Hepatic stellate cell (primary cell): ENCODE measurements at regions not wholly inside any gene's neighbourhood (a gene's known extent, or its start where the extent isn't known, plus 50 kb on each side); places are given as distances from the start of the nearest gene placed in this dataset.

Source experiments
- DNase-seq: peaks from one replicate; pipeline ENCODE4 v3.0.0; 2011; ENCODE audit warnings: low spot score

DNA sequence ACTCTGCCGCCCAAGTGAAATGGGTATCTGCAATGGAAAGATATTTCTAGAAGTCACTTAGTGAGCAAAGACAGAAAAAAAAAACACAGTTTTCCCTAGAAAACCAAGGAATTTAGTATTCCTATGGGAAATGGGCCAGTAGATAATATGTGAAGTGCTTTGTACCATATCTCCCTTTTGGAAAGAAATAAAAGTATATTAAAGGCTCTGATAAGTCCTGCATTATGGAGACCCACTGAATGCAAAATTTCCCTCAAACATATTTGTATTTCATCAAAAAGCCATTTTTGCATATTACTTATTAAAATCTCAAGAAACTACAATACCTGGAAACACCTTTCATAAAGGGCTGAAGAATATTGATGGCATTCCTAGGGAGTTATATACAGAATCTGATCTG is 51.6 kb upstream of the DYNLRB2 start:
- DNase-seq: no peak

DNA sequence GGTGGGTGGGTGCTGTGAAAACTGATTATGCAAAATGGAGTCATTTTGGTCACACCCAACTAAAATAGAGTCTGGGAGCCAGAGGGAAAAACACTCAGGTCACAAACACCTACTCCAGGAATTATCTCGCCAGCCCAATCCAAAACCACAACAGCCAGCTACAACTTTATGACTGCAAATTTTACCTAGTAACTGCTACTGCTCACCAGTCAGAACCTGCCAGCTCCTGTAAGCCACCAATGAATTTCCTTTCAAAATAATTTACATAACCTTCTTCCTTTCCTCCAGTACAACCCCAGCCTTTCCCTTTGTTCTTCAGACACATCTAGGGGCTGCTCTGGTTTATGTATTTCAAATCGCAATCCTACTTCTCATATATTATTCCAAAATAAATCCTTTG is 52.6 kb upstream of the DYNLRB2 start:
- DNase-seq: no peak

DNA sequence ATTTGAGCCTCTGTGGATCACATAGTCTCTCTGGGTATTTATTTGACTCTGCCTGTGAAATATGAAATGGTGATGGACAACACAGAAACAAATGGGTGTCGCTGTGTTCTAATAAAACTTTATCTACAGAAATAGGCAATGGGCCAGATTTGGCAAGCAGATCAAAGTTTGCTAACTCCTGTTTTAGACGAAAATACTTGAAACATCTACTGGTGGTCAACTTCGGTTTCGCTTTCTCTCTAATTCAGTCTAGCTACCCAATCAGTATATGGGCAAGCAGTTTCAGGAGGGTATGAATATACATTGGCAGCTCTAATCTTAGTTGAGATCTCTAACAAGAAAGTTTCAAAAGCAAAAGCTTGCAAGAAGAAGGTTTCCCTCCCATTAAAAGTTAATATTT is 60.1 kb upstream of the DYNLRB2 start:
- DNase-seq: no peak

DNA sequence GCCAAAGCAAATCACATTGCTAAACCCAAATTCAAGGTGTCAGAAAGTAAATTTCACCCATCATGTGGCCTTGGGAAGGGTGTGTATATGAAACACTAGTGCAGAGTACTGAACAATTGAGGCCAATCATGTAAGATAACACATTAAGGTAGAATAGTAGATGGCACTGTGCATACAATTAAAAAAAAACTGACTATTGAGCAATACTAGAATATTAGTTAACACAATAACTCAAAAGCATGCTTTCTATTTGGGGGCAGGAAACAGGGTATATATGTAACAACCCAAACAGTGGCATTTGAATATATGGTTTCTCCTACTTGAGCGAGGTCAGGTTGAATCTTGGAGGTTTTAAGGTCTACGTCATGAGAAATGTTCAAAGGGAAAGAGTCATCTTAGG is 63.0 kb upstream of the DYNLRB2 start:
- no peak for DNase-seq

DNA sequence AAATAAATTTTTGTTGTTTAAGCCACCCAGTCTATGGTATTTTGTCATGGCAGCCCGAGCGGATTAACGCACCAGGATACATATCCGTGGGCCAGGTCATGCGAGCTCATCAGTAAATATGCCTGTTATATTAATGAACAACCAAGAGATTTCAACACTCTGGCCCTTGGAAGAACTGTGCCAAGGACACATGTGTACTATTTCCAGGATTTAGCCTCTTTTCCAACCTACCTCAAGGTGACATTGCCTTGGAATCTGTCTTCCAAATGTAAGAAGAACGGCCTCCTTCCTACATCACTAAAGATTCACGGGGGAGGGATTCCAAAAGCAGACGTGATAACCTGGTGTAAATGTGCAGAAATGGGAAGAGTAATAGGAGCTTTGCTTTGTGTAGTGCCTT is 72.8 kb upstream of the DYNLRB2 start:
- DNase-seq: no peak

DNA sequence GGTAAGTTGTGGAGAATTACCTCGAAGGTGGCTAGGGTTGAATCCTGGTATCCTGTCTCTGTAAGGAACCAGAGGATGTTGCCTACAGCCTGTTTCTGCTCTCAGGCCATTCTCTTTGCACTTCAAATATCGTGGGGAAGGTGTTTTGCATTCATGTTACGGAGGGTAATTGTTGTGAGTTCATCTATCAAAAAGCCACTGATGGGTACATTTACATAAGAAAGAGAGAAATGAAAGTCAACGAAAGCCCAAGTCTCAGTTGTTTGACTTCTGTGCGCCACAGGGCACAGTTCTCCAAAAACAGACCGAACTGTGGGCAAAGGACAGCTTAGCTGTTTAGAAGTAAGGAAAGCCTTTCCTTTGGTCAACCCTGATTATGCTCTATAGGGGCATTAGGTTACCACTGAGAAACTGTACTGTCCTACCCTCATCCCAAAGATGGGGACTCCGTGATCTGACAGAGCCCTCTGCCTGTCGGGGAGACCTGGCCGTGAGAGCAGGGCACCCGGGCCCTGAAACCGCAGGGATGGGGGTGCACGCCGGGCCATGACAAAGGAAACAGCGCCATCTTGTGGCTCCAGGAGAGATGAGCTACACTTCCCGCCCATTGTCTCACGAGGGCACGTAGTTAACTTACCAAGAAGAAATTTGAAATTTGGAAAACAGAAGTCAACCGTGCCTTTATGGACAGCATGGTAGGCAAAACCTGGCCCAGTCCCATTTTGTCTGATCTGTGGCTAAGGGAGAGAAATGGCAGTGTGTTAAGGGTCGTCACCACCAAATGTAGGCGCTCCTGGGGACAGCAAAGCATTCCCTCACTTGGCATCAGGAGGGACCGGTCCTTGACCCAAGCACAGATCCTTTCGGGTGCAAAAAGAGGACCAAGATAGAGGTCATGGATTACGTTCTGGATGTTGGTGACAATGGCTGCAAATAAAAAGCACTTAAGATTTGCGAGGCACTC is 74.5 kb upstream of the DYNLRB2 start:
- peak; percentile 57 for DNase-seq

DNA sequence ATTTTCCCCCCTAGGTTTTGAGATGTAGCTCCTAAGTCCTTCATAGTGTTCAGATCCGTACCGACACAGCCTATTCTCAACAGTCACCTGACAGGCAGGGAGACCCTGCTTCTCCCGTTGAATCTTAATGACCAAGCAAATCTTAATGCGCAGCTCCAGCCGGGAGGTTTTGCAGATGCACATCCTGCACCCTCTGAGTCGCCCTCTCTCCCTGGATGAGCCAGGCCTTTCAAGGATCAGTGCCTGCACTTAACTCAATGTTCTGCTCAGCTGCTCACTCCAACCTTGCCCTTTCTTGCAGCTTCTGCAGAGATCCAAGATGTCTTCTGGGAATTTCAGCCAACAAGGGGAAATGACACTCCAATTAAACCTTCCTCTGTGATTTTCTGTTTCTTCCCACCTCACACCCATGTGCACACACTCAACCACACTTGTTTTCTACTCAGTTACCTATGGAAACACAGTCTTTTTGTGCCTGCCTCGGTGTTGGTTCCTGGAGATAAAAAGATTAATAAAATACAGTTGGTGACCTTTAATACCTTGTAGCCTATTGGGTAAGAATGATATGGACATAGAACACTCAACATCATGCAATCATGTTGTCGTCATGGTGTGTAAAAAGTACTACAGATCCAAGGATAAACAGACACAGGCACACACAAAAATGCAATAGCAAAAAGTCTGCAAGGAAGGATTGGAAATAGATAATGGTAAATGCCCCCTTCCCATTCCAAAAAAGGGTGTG is 76.9 kb upstream of the DYNLRB2 start:
- DNase-seq: no peak

DNA sequence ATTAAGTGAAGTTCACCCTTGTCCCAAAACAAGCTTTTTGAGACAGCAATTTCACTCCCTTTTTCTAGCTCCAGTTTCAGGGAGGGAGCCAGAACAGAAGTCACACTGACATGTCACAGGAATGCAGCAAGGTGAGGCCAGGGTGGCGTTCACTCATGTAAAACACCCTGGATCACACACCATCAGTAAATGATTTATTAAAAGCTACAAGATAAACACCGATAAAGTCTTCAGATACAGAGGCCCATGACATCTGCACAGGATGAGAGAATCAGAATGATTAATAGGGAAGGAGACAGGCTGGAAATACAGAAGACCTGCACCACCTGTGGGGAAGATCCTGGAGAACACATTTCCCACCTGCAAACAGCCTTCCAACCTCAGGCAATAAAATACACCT is 77.5 kb upstream of the DYNLRB2 start:
- DNase-seq: no peak

DNA sequence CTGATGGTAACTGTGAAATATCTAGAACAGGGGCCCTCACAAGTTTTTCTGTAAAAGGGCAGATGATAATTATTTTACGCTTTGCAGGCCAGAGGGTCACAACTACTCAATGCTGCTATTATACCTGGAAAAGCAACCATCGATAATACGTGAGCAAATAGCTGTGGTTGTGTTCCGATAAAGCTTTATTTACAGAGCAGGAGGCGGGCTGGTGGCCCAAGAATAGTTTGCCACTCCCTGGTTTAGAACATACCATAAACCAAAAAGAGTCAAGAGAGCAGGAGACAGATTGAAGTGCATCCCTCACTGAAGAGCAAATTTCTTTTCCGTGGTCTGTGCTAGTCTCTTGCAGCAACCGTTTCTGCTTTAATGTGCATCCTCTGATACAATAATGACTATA is 77.9 kb upstream of the DYNLRB2 start:
- no peak for DNase-seq

DNA sequence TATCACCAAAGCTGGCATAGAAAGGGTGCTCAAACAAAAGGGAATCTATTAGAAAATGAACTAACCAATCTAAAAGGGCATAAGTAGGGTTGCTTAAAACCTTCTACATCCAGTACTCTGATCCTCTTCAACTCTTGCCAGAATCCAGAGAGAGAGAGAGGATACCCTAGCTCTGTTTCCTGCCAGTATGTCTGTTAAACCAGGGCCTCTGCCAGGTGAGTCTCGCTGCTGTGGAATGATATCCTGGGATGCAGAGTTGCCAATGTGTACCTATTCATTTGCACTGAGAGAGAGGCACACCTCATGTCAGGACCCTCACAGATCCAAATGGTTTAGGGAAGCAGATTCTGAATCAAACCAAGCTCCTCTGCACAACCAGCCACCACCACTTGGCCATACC is 79.8 kb upstream of the DYNLRB2 start:
- no peak for DNase-seq

DNA sequence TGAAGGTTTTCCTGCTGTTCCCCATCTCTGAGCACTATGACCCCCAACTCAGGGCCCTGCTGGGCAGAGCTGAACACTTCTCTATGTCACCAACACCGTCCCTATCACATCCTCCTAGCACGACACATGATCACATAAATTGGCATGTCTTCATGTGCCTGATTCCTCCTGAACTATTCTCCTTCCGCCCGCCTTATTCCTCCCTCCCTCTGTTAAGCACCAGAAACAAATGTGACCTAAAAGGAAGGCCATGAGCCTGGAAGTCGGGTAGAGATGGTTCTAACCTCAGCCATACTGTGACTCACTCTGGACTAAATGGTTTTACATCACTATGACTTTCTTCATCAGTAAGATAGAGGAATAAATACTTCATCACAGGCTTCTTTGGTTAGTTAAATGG is 80.8 kb upstream of the DYNLRB2 start:
- DNase-seq: no peak

DNA sequence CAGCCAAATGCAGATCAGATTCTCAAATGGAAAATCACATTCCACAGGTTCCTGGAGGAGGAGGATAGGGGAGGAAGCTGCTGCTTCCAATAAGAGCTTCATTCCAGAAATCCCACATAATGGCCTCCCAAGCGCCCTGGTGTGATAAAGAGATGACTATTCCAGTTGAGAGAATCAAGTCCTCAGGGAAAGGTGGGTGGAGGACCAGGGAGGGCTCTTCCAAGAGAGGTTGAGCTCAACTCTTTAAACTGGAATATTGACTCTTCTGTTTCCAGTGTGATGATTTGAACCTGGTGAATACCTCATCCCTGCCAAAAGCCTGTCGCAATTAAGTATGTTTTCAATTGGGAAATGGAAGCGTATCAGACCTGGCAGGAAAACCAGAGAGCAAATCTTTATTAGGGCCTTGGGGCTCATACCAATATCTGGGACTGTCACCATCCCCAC is 81.4 kb upstream of the DYNLRB2 start:
- DNase-seq: no peak

DNA sequence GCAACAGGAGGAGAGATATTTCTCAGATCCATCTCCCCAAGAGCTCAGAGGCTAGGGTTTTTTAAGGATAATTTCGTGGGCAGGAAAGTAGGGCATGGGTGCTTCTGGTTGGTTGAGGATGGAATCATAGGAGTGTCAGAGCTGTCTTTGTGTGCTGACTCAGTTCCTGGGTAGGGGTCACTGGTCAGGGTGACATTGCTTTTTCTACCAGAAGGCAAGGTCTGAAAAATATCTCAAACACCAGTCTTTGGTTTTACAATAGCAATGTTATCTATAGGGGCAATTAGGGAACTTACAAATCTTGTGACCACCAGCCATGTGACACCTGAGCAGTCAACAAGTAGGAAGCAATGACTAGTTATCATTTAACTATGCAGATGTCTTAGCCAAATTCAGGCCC is 82.9 kb upstream of the DYNLRB2 start:
- DNase-seq: no peak

DNA sequence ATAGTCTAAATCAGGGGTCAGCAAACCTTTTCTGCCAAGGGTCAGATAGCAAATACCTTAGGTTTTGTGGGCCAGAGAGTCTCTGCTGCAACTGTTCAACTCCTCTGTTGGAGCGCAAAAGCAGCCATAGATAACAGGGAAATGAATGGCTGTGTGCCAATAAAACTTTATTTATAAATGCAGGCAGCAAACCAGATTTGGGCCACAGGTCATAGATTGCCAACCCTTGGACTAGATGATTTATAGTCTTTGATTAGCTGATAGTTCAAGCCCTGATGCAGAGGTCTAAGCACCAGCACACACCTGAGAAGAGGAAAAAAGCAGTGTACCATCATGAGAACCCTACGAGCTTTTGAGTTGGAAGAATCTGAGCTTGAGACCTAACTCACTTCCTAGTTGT is 86.0 kb upstream of the DYNLRB2 start:
- no peak for DNase-seq

DNA sequence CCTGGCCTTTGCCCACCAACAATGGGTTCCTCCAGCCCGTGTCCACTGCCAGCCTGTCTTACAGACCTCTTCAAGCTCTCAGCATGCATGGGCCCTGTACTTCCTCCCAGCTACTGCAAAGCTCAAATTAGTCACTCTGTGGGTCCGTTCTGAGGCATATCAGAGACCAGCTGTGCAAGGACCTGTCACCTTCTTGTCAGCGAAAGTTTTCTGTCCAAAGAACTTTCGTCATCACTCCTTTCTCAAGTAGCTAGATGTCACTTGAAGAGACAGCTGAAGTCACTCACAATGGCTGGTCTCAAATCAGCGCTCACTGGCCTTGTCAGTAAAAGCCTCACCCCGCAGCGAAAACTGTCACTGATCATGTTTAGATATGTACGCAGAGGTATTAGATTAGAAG is 91.4 kb upstream of the DYNLRB2 start:
- no peak for DNase-seq

DNA sequence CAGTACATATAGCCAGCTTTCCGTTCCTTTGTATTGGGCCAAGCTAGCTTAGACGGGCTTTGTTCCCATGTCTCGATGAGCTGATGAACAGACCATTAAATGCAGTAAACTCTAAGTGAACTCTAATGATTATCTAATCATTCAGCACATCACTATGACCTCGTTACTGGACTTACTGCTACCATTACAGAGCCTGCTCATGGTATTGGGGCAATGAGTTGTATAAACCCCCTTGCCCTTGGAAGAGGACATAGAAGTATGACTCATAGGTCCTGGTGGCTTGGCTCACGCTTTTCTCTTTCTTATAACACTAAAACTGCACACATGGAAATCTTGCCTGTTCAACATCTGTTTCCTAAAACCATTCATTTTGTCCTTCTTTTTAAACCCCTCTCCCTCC is 93.6 kb upstream of the DYNLRB2 start:
- DNase-seq: no peak

DNA sequence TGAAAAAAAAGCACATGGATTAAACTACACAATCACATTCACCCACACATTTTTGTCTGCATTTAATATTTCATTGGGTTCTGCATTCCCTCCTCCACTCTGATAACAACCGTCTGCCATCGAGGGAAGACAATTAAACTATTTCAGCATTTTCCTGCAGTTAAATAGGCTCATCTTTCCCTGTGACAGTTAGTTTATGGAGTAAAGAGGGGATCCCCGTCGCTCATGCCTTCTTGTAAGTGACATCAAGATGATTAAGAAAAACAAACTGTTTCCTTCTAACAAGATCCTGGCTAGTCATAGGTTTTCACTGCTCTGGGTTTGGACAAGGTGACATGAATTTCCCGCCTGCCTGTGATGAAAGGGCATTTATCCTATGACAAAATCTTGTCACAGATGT is 98.0 kb upstream of the DYNLRB2 start:
- no peak for DNase-seq

DNA sequence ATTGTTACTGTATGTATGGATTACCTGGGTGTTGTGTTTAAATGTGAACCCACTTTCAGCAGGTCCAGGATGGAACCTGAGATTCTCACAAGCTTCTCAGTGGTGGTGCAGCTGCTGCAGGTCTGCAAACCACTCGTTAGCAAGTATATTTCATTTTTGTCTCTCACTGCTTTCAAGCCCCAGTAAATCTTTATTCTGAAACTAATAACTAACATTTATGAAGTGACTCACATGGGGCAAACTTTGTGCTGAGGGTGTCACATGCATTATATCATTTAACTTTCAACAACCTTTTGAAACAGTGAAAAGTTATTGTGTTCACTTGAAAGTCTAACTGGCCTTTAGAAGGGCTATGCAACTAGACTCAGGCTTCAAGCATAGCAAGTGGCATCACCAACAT is 98.9 kb upstream of the DYNLRB2 start:
- no peak for DNase-seq

DNA sequence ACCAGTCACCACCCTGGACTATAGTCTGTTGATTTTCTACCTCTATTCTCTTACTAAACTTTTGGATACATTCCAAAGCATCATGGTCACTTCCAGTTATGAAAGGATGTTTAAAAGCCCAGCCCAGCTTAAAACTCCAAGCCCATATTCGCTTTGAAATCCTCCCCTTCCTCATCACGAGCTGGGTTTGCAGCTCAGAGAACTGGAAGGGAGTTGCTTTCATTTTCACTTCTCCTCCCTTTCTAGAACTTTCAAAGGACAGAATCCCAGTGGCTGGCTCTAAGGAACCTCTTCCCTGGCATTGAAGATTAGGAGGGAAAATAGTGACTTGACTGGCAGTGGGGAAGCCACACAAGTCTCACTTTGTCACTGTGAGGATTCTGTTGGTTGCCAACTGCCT is 100.1 kb upstream of the DYNLRB2 start:
- DNase-seq: no peak

DNA sequence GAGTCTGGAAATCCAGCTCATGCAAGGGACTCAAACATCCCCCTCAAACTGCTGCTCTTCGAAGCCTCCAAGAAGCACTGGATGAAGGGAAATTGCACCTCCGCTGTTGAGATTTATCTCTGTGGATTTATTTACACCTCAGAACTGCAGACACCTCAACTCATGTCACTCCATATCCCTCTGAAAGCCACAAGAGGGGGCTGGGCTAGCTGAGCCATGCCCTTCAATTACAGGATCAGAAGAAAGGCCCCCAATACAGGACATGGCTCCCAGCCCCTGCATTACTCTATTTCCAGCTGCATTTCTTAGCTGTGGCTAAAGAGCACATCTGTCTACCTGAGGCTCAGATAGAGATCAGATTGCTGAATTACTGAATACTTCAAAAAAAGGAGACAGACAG is 103.1 kb upstream of the DYNLRB2 start:
- no peak for DNase-seq

DNA sequence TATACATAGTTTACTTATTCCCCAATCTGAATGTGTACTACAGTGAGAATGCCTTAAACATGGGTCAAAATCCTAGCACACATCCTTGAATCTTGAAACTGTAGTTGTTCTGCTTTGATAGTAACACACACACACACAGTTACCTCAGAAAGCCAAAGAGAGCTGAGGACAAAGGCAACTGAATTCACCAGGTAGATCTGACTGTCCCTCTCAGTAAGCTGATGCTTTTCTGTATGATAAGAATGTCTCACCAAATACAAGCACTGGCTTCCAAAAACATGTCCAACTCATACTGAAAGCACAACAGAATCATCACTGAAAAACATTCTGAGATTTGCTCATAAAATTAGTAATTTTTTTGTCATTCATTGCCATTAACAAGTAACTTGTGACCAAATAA is 104.3 kb upstream of the DYNLRB2 start:
- DNase-seq: no peak

DNA sequence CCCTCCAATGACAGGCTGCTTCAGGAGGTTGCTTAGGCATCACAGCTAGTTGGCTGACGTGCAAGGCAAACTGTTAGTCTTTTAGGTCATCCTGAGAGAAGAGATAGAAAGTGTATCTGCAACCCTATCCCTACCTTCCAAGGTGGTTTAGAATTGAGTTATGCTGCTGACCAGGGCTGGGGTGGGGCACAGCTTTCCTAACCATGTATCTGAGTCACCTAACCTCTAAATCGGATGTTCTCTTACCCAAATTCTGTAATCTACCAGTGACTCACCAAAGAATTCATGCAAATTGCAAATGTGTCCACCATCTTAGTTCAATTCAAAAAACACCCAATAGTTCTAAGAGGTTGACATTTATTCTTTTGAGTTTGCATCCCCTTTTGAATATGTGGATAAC is 107.2 kb upstream of the DYNLRB2 start:
- DNase-seq: no peak

DNA sequence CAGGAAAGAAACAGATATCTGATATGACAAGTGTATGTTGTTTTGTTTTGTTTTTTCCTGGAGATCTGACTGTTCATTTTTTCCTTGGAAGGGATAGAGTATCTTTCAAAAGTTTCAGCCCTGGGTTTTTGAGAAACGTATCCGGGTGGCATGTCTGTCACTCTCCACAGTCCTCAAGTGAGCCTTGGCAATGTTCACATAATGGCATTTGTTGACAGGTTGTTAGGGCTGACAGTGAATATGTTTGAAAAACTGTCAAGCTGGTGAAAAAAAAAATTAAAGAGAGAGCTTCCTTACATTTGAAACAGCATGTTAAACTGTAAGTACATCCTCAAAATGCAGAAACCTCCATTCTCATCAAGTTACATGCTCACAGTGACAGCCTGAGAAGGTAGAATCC is 113.0 kb upstream of the DYNLRB2 start:
- DNase-seq: no peak
